Prostate gland (tissue), 2 donors: ENCODE measurements at regions not wholly inside any gene's neighbourhood (a gene's known extent, or its start where the extent isn't known, plus 50 kb on each side); places are given as distances from the start of the nearest gene placed in this dataset.

Source experiments
- POLR2A ChIP-seq: fragments of 450-650 bp; IDR thresholded peaks from one replicate; pipeline ENCODE4 v1.6.1; 2016; ENCODE audit warnings: antibody characterized with exemption, mild to moderate bottlenecking
- POLR2AphosphoS5 ChIP-seq: sonication (generic); formaldehyde crosslinking; IDR thresholded peaks from one replicate; pipeline ENCODE4 v1.6.1; 2017; ENCODE audit warnings: antibody characterized with exemption
- TF ChIP-seq, protein P1 (sequence below), 4 experiments: fragments of 200-600 bp in 2 of 4; fragments of 450-650 bp in 2 of 4; sonication (generic) in 2 of 4; IDR thresholded peaks; 1 replicate in 3 of 4; 2 replicates in 1 of 4; pipeline ENCODE4 v1.5.1; 2016 to 2019; ENCODE audit warnings: antibody characterized with exemption in 4 of 4, mild to moderate bottlenecking in 2 of 4, moderate library complexity in 2 of 4

DNA sequence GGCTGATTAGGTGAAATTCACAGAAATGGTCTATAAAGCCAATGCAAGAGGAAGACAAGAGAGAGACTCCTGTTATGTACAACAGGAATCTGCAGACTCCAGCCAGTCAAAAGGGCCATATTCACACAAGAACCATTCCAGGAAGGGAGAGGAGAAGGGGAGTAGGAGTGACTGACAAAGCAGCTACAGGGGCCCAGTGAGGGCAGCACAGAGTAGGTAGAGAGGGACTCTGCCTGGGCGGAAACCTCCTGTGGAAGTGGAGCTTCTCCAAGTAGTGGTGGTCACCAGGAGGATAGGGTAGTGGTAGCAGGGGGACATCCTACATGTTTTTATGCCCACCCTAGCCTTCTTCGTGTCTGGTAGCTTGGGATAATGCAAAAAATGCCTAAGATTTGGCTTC is 667.3 kb downstream of the ACTL7B start:
- TF ChIP-seq, protein P1, sequence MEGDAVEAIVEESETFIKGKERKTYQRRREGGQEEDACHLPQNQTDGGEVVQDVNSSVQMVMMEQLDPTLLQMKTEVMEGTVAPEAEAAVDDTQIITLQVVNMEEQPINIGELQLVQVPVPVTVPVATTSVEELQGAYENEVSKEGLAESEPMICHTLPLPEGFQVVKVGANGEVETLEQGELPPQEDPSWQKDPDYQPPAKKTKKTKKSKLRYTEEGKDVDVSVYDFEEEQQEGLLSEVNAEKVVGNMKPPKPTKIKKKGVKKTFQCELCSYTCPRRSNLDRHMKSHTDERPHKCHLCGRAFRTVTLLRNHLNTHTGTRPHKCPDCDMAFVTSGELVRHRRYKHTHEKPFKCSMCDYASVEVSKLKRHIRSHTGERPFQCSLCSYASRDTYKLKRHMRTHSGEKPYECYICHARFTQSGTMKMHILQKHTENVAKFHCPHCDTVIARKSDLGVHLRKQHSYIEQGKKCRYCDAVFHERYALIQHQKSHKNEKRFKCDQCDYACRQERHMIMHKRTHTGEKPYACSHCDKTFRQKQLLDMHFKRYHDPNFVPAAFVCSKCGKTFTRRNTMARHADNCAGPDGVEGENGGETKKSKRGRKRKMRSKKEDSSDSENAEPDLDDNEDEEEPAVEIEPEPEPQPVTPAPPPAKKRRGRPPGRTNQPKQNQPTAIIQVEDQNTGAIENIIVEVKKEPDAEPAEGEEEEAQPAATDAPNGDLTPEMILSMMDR (IDR thresholded peaks at IDR 0.05): no peak
- no peak for TF ChIP-seq POLR2A
- no peak for TF ChIP-seq POLR2AphosphoS5
